Right kidney (tissue), 1 donor: ENCODE measurements at regions not wholly inside any gene's neighbourhood (a gene's known extent, or its start where the extent isn't known, plus 50 kb on each side); places are given as distances from the start of the nearest gene placed in this dataset.

ENCODE experiments used
- DNase-seq: peaks from one replicate; pipeline ENCODE4 v3.0.0-alpha.2; 2016

DNA sequence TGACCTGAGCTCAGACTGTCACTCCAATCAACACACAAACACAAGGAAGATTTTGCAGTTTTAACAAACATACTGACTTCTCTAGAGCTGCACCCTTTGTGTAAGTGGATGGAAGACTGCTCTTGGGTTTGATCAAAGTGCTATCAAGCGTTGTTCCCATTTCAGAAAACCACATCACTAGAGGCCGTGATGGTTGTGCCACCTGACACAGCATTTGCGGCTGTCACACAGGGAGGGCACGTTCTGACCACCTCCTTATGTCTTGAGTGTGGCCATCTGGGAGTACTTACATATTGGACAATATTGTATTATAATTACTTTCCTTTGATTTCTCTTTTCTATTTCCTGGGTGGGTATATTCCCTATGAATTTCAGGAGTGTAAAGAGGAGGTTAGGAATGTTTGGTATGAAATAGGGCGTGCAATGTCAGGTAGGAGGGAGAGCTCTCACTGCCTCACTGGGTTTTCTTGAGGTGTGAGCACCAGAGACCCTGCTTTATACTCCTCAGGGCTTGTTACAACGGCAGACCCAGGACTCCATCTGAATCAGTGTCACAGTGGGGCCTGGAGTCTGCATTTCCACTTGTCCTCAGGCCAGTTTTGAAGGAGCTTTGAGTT is 74.3 kb downstream of the SYNE3 start:
- no peak for DNase-seq

DNA sequence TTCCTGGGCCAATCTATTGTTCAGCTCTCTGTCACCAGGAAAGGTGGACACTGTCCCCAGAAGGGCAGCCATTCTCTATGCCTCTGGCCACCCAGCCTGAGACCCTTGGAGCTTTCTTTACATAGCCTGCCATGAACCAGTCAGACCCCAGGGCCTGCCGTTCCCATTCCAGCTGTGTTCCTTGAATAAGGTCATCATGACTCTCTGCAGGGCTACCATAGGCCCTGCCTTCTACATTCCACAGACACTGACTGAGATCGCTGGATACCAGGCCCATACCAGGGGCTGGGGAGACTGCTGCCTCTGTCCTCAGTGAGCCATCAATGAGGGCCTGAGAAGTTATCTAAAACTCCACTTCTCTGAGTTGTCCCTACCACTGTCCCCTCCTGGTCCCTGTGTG is 75.5 kb downstream of the SYNE3 start:
- no peak for DNase-seq

GRCh38 chr14:95440496-95440895 is 76.0 kb downstream of the SYNE3 start:
- no peak for DNase-seq

DNA sequence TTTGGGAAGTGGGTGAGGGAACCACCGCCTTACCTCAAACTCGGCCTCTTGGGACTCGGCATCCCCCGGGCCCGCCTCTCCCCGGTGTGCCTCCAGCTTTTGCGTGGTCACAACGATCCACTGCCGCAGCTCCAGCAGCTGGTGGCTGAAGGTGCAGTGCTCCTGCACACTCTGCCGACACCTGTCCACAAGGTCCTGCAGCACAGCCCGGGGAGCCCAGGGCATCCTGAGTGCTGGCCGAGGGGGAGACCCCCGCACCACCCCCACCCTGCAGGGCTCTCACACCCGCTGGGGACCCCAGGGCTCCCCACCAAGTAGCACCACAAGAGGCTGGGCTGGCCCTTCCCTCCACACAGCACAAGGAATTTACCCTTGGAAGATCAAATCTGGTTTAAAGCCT is 76.6 kb downstream of the SYNE3 start:
- DNase-seq = no peak

DNA sequence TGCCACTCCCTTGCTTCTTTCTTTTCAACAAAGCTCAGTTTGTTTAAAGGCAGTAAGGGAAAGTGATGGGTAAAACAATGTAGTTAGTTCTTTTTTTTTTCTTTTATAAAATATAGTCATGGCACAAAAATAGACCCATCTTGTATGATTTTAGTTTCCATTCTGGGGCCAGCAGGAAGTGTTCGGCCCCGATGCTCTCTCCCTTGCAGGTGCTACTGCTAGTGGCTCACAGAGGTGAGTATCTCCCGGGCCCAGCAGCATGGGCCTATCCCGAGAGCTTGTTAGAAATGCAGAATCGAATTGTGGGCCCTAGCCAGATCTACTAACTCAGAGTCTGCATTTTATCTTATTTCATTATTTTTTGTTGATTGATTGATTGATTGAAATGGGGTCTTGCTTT is 78.7 kb downstream of the SYNE3 start:
- no peak for DNase-seq

DNA sequence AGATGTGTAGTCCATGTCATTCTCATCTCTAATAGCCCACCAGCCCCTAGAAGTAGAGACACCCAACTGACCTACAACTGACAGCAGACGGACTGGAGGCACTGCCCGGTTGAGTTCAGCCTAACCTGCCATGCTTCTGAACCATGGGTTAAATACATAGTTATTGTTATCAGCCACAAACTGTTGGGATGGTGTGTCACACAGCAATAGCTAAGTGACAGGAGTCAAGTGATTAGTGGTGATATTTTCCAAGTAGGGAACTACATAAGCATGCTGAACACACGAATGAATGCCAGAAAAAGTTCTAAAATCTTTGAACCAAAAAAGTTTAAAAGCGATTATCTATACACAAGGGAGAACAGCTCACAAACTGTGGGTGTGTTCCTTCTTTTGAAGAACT is 80.1 kb downstream of the SYNE3 start:
- DNase-seq = no peak

DNA sequence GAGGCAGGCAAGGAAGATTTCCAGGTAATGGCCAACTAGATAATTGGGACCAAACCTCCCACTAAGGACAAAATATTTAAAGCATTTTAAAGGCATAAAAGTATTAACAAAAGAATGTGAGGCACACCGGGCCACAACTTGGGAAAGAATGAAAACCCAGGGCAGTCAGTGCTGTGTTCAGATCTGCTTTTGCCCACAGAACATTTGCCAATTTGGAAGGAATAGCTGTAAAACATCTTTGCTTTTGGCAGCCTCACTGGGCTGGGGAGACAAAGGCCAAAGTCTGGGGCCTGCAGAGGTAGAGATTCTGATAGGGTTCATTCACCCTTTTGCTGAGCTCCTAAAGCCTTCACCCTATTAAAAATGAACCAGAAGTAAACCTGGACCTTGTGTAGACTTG is 82.3 kb downstream of the SYNE3 start:
- DNase-seq = no peak

DNA sequence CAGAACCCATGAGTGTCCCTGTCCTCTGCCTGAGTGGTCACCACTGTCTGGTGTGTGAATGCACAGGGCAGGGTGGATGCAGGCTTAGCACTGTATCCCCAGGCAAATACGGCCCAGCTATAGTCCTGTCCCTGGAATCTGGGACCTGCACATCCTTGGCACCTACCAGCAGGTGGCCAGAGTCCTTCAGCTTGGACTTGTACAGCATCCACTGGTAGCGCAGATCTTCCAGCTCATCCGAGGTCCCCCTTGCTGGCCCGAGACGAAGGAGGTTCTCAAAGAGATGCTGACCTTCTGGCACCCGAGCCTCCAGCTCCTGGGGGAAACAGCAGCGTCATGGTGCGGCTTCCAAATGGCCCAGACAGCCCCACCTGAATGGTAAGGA is 83.4 kb downstream of the SYNE3 start:
- no peak for DNase-seq

DNA sequence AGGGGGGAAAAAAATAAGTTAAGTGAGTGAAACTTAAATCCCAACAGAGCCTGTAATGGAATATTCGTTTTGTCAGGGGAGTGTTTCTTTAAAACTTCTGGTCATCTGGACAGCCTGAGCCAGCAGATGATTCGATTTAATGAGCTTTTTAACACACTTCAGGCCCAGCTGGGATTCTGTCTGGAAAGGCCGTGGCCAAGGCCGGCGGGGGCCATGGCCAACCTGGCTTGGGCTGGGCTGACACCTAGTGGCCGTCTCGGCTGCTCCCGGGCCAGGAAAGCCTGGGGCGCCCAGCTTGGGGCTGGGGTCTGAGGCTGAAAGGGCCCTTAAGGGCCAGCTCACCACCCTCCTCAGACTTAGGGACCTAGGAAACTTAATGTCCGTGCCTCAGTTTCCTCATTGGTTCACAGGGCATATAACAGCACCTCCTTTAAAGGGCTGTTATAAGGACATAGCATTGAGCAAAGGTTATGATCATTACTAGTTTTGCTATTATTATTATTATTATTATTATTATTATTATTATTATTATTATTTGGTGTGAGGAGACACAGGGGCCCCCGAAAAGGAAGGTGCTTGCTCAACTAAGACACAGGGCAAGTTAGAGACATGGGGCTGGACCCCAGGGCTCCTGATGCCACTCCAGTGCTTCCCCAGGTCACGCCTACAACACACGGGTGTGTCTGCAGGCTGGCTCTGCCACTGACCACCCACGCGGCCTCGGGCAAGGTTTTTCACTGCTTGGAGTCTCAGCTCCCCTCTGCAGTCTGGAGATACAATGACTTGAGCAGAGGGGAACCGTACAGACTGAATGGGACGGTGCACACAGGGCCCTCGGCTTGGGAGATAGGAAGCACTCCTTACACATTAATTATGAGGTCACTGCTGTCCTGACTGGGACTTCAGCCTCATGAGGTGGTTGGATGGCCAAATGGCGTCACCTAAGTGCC is 84.0 kb downstream of the SYNE3 start:
- DNase-seq = peak; percentile 64

GRCh38 chr14:95431199-95432143 is 85.0 kb downstream of the SYNE3 start:
- no peak for DNase-seq

GRCh38 chr14:95428557-95428956 is 87.9 kb downstream of the SYNE3 start:
- no peak for DNase-seq

DNA sequence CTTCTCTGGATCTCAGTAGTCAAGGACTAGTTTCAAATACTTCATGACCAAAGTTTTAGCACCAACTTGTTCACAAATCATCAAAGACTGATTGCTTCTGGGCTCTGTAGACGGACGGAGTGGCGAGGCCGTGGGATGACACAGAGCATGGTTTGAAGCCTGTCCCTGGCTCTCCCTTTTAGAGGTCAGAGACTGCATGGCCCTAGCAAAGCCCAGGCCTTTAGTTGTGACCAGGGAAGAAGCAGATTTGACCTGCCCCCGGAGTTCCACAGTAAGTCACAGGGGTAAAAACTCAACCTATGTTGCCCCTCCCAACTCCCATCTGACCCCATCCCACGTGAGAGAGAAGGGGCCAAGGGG is 90.4 kb downstream of the SYNE3 start:
- DNase-seq = no peak

- no peak for DNase-seq
Measured at GRCh38 chr14:95425369-95426115, 90.9 kb downstream of the SYNE3 start.

DNA sequence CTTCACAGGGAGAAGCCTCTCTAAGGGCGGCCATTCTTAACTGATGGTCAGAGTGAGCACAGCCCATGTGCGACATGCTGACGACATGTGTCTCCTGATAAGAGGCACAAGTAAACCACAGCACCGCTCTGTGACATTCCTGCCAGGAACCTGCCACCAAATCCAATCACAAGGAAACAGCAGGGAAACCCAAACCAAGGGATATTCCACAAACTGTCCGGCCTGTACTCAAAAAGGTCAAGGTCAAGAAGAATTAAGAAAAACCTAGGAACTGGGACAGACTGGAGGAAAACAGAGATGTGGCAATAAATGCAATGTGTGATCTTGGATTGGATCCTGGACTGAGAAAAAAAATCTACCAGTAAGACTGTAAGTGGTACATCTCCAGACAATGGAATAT is 91.9 kb downstream of the SYNE3 start:
- no peak for DNase-seq

DNA sequence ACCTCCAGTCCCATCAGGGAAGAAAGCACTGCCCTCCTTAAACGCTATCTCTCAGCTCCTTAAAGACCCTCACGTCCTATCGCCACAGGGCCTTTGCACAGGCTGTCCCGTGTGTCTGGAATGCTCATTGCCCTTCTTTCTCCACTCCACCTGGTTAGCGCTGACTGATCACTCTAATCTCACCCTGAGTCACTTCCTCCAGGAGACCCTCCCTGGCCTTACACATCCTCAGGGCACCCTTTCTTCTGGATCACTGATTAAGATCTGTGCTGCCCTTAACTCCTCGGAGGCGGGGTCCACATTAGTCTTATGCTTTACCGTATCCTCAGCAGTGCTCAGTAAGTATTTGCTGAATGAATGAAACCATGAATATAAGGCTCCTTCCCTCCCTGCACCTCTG is 94.7 kb downstream of the SYNE3 start:
- DNase-seq = no peak

DNA sequence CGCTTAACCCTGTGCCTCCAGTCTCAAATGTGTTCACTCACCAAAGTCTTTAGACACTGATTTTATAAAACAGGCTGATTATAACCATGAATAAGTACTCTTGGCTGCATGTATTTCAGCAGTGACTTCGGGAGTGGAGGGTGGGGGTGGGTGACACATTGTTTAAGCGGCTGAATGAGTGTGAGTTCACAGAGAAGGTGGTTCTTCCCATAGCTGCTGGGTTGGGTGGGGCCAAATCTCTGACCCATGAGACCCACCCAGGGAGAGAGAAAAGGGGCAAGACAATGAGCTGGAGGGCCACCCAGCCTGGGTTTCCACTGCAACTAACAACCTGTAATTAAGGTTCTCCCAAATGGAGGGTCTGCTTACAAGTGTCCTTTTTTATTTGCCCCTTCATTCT is 96.4 kb downstream of the SYNE3 start:
- no peak for DNase-seq

- no peak for DNase-seq
Measured at GRCh38 chr14:95419569-95419968, 96.9 kb downstream of the SYNE3 start.

GRCh38 chr14:95418858-95419257 is 97.6 kb downstream of the SYNE3 start:
- no peak for DNase-seq

DNA sequence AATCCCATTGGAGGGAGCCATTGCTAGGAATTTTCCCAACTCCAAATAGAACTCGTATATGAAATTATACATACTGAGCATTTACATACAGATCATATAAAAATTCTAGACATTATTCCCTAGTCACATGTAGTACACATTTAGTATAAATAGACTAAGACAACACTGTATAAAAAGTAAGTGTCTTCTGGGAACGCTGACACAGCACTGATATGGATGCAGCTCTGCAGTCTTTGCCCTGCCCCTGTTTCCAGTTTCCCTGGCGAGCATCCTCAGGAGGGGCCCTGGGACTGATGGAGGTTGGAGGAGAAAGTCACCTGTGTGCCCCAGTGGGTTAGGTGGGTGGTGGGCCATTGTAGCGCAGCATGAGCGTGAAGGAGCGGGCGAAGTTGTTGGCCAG is 97.8 kb upstream of the CLMN start:
- DNase-seq = no peak

DNA sequence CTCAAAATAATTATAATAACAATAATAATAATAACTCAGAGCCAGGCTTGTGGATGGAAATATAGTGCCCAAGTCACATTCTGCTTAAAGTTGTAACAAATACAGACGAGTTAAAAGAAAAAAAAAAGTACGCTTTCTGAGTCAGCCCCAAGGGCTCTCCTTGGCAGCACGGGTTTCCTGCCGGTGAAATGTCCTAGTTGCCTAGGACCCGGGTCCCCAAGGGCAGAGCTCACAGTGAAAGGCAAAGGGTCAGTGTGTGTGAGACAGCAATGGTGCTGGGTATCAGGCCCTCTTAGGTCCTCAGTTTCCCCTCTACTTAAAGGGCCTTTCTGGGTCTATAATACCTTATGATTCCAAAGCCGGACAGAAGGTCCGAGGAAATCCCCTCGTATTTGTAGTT is 96.3 kb upstream of the CLMN start:
- no peak for DNase-seq

DNA sequence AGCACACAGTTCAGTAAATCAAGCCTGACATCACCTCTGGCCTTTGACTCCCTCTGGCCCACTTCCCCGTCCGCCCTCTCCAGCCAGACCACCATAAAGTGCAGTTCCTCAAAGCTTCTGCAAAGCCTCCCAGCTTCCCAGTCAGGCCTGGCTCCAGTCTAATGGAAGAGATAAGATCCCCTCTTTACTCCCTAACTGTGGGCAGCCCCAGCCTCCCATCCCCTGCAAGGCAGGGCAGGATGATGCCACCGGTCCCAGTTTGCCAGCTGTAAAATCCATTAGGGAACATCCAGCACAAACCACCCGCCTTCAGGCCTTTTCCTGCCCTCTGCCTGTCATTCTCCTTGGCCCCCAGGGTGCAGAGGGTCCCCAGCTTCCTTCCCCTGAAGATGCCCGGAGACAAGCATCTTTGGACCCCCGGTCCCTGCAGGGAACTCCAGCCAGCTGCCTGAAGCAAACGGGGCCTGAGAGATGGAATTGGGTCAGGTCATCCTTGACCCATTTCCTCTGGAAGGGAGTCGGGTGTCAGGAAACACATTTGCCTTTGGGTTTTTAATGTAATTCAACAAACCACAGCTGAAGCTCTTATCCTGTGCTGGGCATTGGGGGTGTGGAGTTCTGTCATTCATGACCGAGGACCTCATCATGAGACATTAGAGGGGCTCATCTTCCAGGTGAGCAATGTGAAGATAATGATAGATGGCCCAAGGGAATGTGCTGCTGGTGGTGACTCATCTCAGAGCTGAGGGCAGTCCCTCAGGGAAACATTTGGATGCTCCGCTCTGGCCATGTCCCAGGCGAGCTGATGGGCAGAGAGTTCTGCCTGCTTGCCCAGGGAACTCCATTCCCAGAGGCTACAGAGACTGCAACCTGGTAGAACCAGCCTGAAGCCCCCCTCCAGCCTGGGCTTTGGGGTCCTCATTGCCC is 93.8 kb upstream of the CLMN start:
- DNase-seq = peak; percentile 32
